ENCODE measurements at regions not wholly inside any gene's neighbourhood (a gene's known extent, or its start where the extent isn't known, plus 50 kb on each side); places are given as distances from the start of the nearest gene placed in this dataset.

- ChIA-PET CTCF (ENCODE audit: low intra/inter-chr PET ratio, low total read pairs) (no interaction called here), POLR2A (no interaction called here)
- Histone ChIP-seq H3K36me3 (replicated peaks in 1 of 2; ENCODE audit: control insufficient read depth in 1 of 2, insufficient read depth in 2 of 2, low read length in 2 of 2) (no peaks in the 10 kb centered on the region), H4K20me1 (ENCODE audit: insufficient read depth, low read length) (no peaks in the 10 kb centered on the region), H3K9ac (ENCODE audit: insufficient read depth, low read depth, low read length) (no peak overlapping the region), H3K27me3 (ENCODE audit: control insufficient read depth in 1 of 2, insufficient read depth in 2 of 2, low read length in 2 of 2) (no peaks in the 10 kb centered on the region), H2AFZ (ENCODE audit: low read length) (no peak overlapping the region), H3K4me1 (ENCODE audit: insufficient read depth, low read length) (no peaks in the 10 kb centered on the region), H3K79me2 (ENCODE audit: insufficient read depth, low read length) (no peaks in the 10 kb centered on the region), H3K9me3 (ENCODE audit: low read length) (peaks cover 66% of the 10 kb centered on the region), H3K4me3 (replicated peaks in 1 of 3; ENCODE audit: insufficient read depth in 1 of 3, low read depth in 2 of 3, low read length in 3 of 3) (no peak overlapping the region), H3K27ac (ENCODE audit: extremely low read length, insufficient read depth, low read length) (no peak overlapping the region), H3K4me2 (ENCODE audit: low read depth, low read length) (no peak overlapping the region)
- in situ Hi-C loops (cut with HindIII; ENCODE audit: extremely low pct_ligation_motif_present, low pct_unique_long_range_greater_than_20kb), result no loop called here
- intact Hi-C loops (cut with micrococcal nuclease; ENCODE audit: unreplicated experiment), result no loop called here
- no peak for TF ChIP-seq PRPF4 (IDR thresholded peaks at IDR 0.05; ENCODE audit: low read depth, low read length, poor library complexity, severe bottlenecking)
- no peak for TF ChIP-seq FIP1L1 (IDR thresholded peaks at IDR 0.05; ENCODE audit: borderline replicate concordance, insufficient read depth, low read depth, low read length)
- TF ChIP-seq SPEN (CRISPR knock-in tag; IDR thresholded peaks at IDR 0.05; ENCODE audit: low read depth), result no peak
- no peak for TF ChIP-seq AGO1 (IDR thresholded peaks at IDR 0.05; ENCODE audit: low read depth, low read length, poor library complexity, severe bottlenecking)
- no peak for TF ChIP-seq MTF1 (CRISPR knock-in tag; IDR thresholded peaks at IDR 0.05)
- TF ChIP-seq GATA4 (IDR thresholded peaks at IDR 0.05; ENCODE audit: borderline replicate concordance, low read depth), result no peak
- no peak for TF ChIP-seq GTF3A (CRISPR knock-in tag; conservative IDR thresholded peaks at IDR 0.05)
- TF ChIP-seq CBX2 (IDR thresholded peaks at IDR 0.05; ENCODE audit: low read depth, low read length), result no peak
- no peak for TF ChIP-seq CBX2 (CRISPR knock-in tag; IDR thresholded peaks at IDR 0.05; ENCODE audit: low read depth)
- no peak for TF ChIP-seq ZNF20 (CRISPR knock-in tag; IDR thresholded peaks at IDR 0.05)
- no peak for TF ChIP-seq ARID2 (CRISPR knock-in tag; IDR thresholded peaks at IDR 0.05; ENCODE audit: borderline replicate concordance)
- TF ChIP-seq PAWR (CRISPR knock-in tag; IDR thresholded peaks at IDR 0.05; ENCODE audit: borderline replicate concordance), result no peak
- TF ChIP-seq ZNF607 (CRISPR knock-in tag; IDR thresholded peaks at IDR 0.05; ENCODE audit: borderline replicate concordance), result no peak
- TF ChIP-seq KMT2B (CRISPR knock-in tag; IDR thresholded peaks at IDR 0.05), result no peak
- TF ChIP-seq ZNF7 (CRISPR knock-in tag; IDR thresholded peaks at IDR 0.05), result no peak
- no peak for TF ChIP-seq RFXANK (CRISPR knock-in tag; IDR thresholded peaks at IDR 0.05)
- no peak for TF ChIP-seq ELK4 (CRISPR knock-in tag; IDR thresholded peaks at IDR 0.05; ENCODE audit: borderline replicate concordance)
- no peak for TF ChIP-seq ZBTB21 (CRISPR knock-in tag; IDR thresholded peaks at IDR 0.05)
- no peak for TF ChIP-seq NRL (CRISPR knock-in tag; IDR thresholded peaks at IDR 0.05; ENCODE audit: borderline replicate concordance)
- DNase-seq (ENCODE audit: low spot score) (no peak), FAIRE-seq (no peak), ATAC-seq (no peak)
- BruUV-seq (replicated peaks), result no TSS peak
Measured at GRCh38 chrY:8494396-8494795, 842.9 kb upstream of the TSPY4 start.

Data from HepG2 (cell line).